Hepatocyte (in vitro differentiated cells): ENCODE measurements at regions not wholly inside any gene's neighbourhood (a gene's known extent, or its start where the extent isn't known, plus 50 kb on each side); places are given as distances from the start of the nearest gene placed in this dataset.

Experiments
- EZH2 ChIP-seq: fragments of 200-600 bp; sonication (generic); IDR thresholded peaks from 2 replicates; pipeline ENCODE4 v1.6.1; 2016; ENCODE audit warnings: antibody characterized with exemption, mild to moderate bottlenecking, borderline replicate concordance
- TF ChIP-seq, protein P1 (sequence below): fragments of 200-600 bp; sonication (generic); IDR thresholded peaks from 2 replicates; pipeline ENCODE4 v1.5.1; 2016; ENCODE audit warnings: antibody characterized with exemption, mild to moderate bottlenecking; ENCODE audit not compliant: poor library complexity

DNA sequence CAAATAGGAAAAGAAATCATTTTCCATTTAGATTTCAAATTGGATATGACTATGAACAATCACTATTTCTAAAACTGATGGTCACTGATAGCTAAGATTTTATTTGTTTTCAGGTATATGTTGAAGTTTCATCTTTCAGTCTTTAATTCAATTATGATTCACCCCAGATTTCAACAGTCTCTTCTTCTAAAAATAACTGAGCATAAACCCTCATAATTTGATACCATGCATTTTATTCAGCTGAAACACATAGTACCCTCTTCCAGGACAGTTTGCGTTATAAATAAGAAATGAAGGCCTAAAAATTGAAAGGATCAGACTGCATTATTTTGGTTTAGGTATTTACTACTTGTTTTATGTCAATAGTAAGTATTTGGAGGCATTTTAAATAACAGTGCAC is 428.5 kb upstream of the NBEA start:
- TF ChIP-seq, protein P1, sequence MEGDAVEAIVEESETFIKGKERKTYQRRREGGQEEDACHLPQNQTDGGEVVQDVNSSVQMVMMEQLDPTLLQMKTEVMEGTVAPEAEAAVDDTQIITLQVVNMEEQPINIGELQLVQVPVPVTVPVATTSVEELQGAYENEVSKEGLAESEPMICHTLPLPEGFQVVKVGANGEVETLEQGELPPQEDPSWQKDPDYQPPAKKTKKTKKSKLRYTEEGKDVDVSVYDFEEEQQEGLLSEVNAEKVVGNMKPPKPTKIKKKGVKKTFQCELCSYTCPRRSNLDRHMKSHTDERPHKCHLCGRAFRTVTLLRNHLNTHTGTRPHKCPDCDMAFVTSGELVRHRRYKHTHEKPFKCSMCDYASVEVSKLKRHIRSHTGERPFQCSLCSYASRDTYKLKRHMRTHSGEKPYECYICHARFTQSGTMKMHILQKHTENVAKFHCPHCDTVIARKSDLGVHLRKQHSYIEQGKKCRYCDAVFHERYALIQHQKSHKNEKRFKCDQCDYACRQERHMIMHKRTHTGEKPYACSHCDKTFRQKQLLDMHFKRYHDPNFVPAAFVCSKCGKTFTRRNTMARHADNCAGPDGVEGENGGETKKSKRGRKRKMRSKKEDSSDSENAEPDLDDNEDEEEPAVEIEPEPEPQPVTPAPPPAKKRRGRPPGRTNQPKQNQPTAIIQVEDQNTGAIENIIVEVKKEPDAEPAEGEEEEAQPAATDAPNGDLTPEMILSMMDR = no peak
- no peak for TF ChIP-seq EZH2
